NCI-H226 (cell line): ENCODE measurements at regions not wholly inside any gene's neighbourhood (a gene's known extent, or its start where the extent isn't known, plus 50 kb on each side); places are given as distances from the start of the nearest gene placed in this dataset.

Source experiments
- DNase-seq: peaks from one replicate; pipeline ENCODE4 v3.0.0-alpha.2; 2015

DNA sequence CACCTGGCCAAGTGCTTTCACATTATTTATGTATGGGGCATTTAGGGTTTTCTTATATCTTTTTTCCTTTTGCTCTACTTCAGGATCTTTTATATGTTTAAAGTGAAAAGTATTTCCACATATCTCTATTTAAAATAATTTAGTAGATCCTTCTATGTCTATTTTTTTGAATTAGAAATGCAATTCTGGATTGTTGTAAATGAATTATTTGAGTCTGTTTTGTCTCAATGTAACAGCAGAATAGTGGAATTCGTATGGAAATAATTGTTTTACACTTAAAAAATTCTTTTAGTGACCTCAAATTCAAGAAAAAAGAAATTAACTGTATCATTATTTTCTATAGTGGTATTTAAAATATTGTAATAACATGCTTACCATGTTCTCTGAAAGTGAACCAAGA is 126.5 kb upstream of the HDAC9 start:
- DNase-seq: no peak

DNA sequence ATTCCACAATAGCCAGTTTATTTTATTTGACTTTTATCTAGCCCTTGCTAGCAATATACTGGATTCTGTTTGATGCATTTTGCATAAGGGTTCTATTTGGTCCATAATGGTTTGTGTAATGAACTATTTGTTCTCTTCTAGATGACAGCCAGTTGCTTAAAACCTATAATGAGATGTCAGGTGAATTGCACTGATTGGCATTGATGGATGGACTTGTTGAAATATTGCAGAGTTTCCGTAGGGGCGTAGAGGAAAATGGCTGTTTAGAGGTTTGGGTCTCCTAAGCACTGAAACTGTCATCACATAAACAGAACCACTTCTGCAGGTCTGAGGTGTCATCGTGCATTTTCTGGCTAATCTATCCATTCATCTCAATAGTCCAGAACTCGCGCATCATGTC is 124.9 kb upstream of the HDAC9 start:
- DNase-seq: no peak

DNA sequence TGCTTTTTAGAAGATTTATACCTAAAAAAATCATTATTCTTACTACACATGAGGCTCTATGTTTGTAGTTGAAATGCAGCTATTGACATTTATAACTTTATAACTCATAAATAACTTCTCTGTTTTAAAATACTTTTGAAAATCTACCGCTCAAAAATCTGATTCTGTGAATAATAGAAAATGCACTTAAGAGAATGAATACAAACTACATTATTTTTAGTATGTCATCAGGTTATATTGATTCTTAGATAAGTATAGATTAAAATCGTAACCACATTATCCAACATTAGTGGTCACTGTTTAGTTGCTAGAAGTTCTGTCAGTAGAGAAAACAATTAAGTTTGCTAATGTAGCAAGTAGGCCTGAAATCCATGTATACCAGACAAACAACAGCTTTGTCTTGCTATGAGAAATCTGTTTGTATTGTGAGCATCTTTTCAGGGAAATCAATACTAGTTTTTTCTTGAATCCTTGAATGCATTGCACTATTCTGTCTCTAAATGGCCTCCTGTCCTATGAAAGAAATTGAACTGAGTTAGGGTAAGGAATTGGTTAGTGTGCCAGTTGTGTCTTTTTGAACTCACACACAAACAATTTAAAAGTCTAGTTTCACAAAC is 116.5 kb upstream of the HDAC9 start:
- no peak for DNase-seq

DNA sequence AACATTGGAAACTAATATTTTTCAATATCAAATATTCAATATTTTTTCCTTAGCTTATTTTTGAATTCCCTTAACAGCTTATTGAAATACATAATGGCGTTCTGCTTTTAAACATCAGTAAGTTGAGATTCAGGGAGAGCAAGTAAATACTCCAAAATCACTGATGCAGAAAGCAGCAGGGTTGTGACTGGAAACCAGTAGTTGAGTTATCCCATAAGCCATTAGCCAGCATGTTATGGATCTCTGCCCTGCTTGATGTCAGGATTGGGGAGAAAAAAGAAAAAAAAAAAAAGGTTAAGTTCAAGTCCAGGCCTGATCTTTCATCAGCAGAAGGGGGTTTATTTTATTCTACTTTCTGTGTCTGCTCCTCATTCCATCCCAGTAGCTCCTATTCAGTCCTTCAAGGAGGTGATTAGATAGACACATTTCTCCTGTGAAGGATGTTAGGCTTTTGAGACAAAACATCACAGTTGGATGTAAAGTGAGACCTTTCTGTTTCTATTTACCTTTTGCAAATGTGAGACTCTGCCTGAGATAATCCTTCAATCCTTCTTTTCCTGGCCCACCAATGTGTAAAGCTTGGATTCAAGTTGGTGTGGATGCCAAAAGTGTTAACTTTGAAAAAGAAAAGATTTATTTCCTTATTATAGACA is 110.9 kb upstream of the HDAC9 start:
- no peak for DNase-seq

DNA sequence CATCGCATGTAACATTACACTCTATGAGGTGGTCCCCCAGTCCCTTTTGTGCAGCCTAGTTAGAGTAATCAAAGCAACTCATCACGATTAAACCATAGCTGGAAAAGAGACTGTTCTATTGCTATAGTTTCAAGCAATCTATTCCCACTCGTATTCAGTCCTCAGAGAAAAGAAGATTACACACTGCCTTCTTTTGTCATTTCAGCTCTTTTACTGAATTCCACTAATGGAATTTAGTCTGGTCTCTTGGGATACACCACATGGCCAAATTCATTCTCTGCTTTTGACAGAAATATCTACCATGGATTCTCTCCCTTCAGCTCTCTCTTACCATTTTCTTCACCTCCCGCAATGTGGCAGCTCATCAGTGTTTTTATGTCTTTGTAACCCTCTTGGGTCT is 108.9 kb upstream of the HDAC9 start:
- DNase-seq: no peak

DNA sequence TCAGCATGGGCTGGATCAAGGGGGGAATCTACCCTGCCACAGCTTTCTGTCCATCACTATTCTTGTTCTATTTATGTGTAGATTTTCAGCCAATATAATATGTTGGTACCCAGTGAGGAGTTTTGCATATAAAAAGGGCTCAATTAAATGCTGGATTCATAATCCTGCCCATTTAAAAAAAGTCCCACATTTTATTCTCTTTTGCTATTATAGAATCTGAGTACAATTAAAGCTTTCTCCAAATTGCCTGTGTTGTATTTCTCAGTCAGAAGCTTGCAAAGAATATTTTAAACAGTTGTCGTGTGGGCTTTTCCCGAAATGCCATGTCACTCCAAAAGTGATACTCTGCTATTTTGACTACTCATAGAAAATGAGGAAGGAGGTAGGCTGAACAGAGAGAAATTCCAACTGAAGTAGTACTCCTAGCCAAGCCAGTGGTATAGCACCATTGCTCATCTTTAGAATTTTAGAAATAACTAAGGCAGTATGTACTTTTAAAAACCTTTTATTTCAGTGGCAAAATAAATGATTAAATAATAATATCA is 108.3 kb upstream of the HDAC9 start:
- no peak for DNase-seq

GRCh38 chr7:18390535-18390907 is 105.0 kb upstream of the HDAC9 start:
- no peak for DNase-seq

GRCh38 chr7:18393465-18394118 is 102.0 kb upstream of the HDAC9 start:
- no peak for DNase-seq

- no peak for DNase-seq
Observed at GRCh38 chr7:18395868-18396267, 99.7 kb upstream of the HDAC9 start.

DNA sequence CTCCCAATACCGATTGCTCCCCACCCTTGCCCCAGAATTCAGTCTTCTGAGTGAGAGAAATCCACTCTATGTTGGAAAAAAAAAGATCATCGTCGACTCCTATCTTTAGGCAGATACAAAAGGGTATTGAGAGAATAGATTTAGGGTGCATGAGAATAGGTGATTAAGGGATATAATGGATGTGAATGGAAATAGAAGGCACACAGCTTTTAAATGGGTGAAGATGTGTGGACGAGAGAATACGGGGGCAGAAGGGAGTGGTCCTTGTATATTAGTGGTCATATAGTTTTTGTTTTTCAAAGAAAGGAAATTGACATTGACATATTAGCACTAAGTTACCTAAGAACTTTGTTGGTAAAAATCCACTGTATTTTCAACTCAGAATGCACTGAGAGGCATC is 98.6 kb upstream of the HDAC9 start:
- no peak for DNase-seq

DNA sequence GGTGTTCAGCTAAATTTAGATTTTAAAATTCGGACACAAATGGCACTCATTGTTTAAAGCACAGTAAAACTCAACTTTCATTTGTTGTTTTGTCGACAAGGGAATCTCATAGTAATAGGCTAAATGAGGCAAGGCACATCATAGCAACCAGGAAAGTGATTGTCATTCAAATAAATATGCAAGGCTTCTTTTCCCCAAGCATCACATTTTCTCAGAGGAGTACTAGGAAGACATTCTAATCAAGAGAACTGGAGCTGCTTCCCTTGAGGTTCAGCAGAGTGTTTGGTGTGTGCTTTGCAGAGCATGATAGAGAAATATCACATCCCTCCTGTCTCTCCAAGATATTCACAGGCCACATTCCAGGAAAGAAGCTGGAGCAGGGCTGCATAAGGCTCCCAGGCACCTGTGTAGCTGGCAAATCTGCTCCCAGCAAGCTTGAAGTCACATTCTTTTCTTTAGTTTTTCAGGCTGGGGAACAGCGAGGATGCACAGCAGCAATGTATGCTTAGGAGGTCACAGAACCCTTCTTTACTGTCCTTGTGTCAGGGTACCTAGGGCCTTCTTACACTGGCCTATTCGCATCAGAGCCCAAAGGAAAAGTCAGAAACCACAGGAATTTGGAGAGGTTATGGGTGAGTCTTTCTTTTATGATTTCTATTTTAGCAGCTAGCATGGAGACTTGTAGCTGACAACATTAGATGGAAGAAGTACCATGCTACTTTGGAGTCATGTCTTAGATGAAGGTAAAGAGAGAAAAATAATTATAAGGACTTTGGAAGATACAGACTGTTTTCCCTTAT is 95.9 kb upstream of the HDAC9 start:
- peak; percentile 48 for DNase-seq

- DNase-seq: no peak
Observed at GRCh38 chr7:18400275-18400674, 95.3 kb upstream of the HDAC9 start.

GRCh38 chr7:18400726-18401125 is 94.8 kb upstream of the HDAC9 start:
- no peak for DNase-seq

GRCh38 chr7:18401757-18402156 is 93.8 kb upstream of the HDAC9 start:
- no peak for DNase-seq

DNA sequence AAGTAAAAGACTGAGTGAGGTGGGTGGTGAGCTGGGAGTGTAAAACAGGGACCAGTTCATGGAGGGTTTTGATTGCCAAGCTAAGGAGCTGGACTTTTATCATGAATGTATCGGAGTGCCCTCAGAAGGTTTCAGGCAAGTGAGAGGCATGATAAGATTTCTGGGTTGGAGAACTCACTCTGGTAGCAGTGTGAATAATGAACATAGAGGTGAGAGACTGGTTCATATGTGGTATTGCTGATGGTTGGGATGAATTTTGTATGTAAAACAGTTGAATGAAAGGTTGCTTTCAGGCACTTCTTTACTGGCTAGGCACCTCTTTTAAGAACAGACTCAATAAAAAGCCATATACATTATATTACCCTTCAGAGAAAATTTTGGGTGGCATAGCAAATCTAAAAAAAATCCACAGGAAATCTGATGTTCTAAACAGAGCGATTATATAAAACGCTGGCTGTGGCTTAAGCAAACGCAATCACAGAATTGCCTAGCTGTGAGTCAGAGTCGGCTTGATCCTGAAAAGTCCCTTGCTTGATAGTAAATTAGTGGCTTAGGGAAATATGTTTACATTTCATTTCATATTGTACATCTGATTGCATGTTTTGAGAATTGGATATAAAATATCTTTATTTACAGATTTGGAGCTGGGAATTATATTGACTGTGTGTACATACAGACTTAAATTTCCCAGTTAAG is 92.9 kb upstream of the HDAC9 start:
- peak; percentile 60 for DNase-seq

DNA sequence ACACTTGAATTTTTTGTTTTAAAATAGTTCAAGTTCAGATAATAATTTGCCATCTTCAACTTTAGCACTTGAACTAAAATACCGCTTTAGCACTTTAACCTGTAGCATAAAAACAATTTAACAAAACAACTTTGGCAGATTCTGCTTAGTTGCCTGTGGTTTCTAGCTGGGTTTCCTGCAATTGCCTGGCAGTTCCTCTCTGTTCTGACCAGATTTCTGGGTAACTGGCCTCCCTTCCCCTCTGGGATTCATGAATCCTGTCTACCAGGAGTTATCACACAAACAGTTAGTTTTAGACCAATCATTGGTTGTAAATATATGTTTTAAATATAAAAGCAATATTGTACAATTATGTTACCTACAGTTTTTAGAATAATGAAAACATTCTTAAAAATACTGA is 89.8 kb upstream of the HDAC9 start:
- no peak for DNase-seq

- no peak for DNase-seq
Observed at GRCh38 chr7:18407385-18407784, 88.2 kb upstream of the HDAC9 start.

DNA sequence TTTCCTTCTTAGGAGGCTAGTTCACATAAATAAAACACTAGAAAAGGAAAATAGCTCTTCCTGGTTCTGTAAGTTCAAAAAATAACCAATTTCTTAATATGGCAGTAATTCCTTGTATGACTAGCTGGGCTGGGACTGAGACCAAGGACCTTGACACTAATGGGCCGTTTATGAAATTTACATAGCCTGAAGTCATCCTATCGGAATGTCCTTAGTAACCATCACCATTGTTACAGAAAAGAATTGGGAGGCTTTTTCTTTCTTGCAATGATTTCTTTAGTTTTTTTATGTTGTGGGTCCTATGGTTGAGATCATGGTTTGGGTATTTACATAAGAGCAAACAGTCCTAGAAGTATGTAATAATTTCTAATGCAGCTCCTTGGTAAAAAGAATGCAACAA is 87.1 kb upstream of the HDAC9 start:
- no peak for DNase-seq

GRCh38 chr7:18408868-18409267 is 86.7 kb upstream of the HDAC9 start:
- DNase-seq: no peak

- no peak for DNase-seq
Observed at GRCh38 chr7:18413447-18413846, 82.1 kb upstream of the HDAC9 start.

DNA sequence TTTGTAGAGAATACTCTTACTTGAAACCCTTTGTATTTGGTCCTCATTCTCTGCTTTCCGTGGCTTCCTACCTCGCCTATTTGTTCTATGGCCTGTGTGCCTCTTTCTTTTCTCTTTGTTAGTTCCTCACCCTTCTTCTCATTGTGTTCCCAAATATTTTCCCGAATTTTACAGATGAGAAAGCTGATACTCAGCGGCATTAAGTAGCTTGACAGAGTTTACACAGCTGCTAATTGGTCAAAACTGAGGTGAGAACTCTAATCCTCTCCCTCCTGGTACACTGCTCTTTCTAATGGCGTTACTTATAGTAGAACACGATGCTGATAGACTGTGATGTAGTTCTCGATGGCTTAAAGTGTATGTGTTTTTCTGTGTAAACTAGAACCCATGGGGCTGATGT is 80.7 kb upstream of the HDAC9 start:
- DNase-seq: no peak

DNA sequence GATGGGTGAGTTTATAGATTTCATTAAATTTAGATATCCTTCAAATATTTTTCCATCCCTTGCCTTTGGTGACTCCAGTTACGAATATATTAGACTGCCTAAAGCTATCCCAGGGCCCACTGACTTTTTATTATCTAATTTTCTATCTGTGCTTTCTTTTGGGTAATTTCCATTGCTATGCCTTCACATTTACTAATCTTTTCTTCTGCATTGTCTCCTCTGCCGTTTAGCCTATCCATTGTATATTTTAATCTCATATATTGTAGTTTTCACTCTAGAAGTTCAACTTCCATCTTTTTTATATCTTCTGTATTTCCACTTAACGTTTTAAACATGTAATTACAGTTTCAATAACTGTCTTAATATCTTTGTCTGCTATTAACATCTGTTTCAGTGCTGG is 78.6 kb upstream of the HDAC9 start:
- DNase-seq: no peak

- no peak for DNase-seq
Observed at GRCh38 chr7:18419456-18419855, 76.1 kb upstream of the HDAC9 start.
